Adrenal gland (tissue), 5 donors: ENCODE measurements at regions not wholly inside any gene's neighbourhood (a gene's known extent, or its start where the extent isn't known, plus 50 kb on each side); places are given as distances from the start of the nearest gene placed in this dataset.

Experiments
- POLR2A ChIP-seq, 2 donors: fragments of 450-650 bp; IDR thresholded peaks; one replicate each; pipeline ENCODE4 v1.6.1; 2017; ENCODE audit warnings: antibody characterized with exemption in 2 of 2, mild to moderate bottlenecking in 2 of 2, moderate library complexity in 1 of 2
- TF ChIP-seq, protein P1 (sequence below), 6 experiments: fragments of 450-650 bp in 4 of 6; fragments of 200-600 bp in 2 of 6; sonication (generic) in 1 of 6; IDR thresholded peaks; 1 replicate in 5 of 6; 2 replicates in 1 of 6; pipeline versions ENCODE4 v1.5.1 to v1.8.0; 2016 to 2021; ENCODE audit warnings: antibody characterized with exemption in 6 of 6, mild to moderate bottlenecking in 2 of 6, moderate library complexity in 1 of 6
- donor health status: DM: no; HTN: no; CAD: no.

- TF ChIP-seq POLR2A (IDR thresholded peaks at IDR 0.05), result no peak
- TF ChIP-seq, protein P1, sequence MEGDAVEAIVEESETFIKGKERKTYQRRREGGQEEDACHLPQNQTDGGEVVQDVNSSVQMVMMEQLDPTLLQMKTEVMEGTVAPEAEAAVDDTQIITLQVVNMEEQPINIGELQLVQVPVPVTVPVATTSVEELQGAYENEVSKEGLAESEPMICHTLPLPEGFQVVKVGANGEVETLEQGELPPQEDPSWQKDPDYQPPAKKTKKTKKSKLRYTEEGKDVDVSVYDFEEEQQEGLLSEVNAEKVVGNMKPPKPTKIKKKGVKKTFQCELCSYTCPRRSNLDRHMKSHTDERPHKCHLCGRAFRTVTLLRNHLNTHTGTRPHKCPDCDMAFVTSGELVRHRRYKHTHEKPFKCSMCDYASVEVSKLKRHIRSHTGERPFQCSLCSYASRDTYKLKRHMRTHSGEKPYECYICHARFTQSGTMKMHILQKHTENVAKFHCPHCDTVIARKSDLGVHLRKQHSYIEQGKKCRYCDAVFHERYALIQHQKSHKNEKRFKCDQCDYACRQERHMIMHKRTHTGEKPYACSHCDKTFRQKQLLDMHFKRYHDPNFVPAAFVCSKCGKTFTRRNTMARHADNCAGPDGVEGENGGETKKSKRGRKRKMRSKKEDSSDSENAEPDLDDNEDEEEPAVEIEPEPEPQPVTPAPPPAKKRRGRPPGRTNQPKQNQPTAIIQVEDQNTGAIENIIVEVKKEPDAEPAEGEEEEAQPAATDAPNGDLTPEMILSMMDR (IDR thresholded peaks at IDR 0.05), result no peak
Observed at GRCh38 chr20:62586799-62587198, 55.5 kb upstream of the SLCO4A1 start.
